HG03095 (cell line): ENCODE measurements at regions not wholly inside any gene's neighbourhood (a gene's known extent, or its start where the extent isn't known, plus 50 kb on each side); places are given as distances from the start of the nearest gene placed in this dataset.

ENCODE experiments used
- ATAC-seq: cut with Tn5 transposase; IDR thresholded peaks from one replicate; pipeline ENCODE4 v1.9.1; 2021; ENCODE audit warnings: moderate library complexity; ENCODE audit not compliant: unreplicated experiment

DNA sequence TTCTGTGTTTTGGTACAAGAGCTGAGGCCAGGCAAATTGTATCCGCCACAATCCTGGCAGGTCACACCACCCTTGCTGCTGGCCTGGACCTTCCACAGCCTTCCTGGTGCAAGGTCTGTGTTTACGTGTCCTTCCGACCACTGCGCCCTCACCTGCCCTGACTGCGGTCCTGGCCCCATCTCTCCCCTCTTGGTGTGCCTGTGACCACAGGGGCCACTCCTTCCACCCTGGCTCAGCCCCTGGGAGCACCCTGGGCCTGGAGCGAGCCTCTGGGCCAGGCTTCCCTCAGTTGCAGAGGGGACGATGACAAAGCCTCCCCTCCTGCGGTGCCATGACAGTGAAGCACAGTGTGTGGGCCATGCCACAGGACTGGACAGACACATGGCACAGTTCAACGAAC, 104.5 kb downstream of the PLXNA1 start:
- no peak for ATAC-seq

- no peak for ATAC-seq
Measured at GRCh38 chr3:127088511-127089351, 104.2 kb upstream of the PRR23E start.

DNA sequence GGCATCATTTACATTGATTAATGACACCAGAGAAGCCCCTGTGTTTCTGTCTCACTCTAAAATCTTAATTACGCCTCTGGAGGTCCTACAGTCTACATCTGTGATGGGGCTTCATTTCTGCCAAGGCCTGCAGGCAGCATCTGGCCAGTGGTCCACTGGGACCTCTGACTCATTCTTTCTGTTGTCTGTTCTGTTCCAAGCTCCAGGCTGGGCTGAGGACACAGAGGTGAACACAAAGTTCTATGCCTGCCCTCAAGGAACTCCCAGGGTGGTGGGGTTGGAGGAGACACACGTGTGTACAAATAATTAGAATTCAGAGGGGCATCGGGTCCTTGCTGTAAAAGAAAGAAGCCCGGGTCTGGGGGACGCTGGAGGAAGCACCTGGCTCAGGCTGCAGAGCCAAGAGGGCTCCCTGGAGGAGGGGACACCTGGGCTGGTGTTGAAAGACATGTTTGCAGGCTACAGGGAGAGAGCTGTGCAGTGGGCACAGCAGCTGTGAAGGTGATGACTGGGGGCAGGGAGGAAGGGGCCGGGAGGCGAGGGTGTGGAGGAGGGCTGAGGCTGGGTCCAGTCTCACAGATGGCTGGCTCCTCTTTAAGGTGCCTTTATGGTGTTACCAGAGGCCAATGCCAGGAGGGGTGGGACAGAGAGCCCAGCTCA, 103.3 kb upstream of the PRR23E start:
- ATAC-seq, result no peak

DNA sequence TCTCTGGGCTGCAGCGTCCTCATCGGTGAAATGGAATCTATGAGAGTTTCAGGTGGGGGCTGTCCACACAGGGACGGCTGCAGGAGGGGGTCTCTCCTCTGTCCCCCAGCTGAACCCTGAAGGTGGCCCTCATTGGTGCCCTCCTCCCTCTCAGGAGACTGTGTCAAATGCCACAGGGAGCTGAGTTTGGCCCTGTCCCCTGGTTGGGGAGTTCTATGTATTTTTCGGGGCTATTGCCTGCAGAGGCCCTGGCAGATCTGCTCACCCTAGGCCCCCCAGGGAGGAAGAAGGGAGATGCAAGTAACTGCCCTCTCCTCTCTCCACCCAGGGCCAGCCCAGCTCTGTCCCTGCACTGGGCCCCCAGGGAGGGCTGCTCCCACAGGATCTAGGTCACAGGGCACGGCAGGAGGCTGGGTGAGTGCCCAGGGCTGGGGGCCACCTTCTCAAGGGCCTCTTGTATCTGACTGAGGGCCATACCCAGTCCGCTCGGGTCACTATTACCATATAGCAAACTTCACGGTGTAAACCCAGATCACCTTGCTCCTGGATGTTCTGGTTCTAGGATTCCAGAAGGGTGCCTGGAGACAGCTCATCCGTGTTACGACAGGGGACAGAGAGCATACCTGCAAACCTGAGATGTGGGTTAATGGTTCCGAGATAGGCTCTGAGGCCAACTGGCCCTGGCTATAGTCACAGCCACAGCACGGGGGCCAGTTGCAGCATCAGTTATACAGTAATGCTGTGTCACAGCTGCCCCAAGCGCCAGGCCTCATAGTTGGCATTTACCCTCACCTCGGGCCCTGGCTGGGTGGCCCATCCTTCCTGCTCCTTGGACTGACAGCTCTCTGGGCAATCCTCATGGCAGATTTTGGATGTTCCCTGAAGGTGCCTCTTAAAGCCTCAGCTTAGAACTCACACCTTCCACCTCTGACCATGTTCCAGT, 102.4 kb upstream of the PRR23E start:
- no peak for ATAC-seq

- ATAC-seq, result no peak
Measured at GRCh38 chr3:127091376-127091775, 101.6 kb upstream of the PRR23E start.

GRCh38 chr3:127092368-127092767, 100.6 kb upstream of the PRR23E start:
- no peak for ATAC-seq

DNA sequence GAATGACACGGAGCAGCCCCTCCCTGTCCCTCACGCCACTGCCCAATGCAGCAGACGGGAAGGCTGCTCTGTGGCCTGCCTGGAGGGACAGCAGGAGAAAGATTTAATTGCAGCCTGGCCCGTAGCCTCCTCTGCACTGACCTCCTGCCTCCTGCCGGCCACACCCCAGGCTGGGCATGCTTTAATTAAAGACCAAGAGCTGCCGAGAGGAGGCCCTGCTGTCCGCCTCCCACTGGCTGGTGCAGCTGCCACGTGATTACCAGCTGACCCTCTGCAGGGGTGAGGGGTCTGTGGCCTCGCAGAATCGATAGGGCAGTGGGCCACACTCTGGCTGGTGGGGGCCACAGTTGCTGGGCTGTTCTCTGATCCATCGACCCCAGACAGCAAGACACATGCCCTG, 100.2 kb upstream of the PRR23E start:
- no peak for ATAC-seq

- no peak for ATAC-seq
Measured at GRCh38 chr3:127093312-127093711, 99.6 kb upstream of the PRR23E start.

GRCh38 chr3:127095774-127096173, 97.2 kb upstream of the PRR23E start:
- ATAC-seq, result no peak

DNA sequence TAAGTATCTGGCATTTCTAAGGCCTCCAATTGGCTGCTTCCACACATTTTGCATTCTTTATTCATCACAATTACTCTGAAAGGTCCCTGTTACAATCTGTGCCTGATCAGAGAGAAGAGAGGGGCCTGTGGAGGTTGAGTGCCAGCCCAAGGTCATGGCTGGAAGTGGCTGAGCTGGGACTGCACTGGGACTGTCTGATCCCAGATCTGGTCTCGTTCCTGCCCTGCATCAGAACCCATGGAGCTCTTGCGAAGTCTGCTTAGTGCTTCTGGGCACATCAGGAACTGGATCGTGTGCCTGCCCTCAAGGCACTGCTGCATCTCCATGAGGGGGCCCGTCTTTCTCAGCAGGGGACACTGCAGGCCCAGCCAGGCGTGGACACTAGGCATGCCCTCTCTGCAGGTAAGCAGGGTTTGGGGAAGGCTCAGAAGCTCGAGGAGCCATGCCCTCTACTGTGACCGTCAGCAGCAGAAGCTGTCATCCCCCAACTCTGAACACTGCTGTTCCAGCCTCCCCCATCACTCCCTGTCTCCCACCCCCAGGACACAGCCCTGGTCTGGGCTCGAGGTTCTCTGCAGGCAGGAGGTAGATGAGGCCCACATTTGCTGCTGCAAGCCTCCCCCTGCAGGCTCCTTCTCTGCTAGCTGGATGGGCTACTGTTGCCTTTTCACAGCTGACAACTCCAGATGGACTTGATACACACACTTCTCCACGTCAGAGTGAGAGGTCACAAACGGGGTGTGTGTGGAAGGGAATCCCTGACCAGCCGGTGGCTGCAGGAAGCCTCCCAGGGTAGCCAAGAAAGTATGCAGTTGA, 96.5 kb upstream of the PRR23E start:
- ATAC-seq, result no peak

- ATAC-seq, result no peak
Measured at GRCh38 chr3:127097072-127097405, 95.9 kb upstream of the PRR23E start.

GRCh38 chr3:127097481-127097880, 95.5 kb upstream of the PRR23E start:
- no peak for ATAC-seq

DNA sequence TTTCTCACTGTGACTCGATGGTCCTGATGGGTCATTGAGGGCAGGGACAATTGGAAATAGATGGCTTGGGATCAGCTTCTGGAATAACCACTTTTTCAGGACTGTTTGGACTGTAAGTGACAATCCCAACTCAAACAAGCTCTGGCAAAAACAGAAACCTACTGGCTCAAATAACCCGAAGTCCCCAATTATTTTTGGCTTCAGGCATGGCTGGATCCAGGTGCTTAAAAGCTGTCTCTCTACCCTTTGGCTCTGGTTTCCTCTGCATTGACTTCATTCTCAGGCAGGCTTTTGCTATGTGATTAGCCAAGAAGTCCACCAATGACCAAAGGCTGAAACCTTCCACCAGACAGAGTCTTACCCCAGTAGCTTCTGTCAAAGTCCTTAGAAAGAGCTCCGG, 92.9 kb upstream of the PRR23E start:
- ATAC-seq, result no peak

DNA sequence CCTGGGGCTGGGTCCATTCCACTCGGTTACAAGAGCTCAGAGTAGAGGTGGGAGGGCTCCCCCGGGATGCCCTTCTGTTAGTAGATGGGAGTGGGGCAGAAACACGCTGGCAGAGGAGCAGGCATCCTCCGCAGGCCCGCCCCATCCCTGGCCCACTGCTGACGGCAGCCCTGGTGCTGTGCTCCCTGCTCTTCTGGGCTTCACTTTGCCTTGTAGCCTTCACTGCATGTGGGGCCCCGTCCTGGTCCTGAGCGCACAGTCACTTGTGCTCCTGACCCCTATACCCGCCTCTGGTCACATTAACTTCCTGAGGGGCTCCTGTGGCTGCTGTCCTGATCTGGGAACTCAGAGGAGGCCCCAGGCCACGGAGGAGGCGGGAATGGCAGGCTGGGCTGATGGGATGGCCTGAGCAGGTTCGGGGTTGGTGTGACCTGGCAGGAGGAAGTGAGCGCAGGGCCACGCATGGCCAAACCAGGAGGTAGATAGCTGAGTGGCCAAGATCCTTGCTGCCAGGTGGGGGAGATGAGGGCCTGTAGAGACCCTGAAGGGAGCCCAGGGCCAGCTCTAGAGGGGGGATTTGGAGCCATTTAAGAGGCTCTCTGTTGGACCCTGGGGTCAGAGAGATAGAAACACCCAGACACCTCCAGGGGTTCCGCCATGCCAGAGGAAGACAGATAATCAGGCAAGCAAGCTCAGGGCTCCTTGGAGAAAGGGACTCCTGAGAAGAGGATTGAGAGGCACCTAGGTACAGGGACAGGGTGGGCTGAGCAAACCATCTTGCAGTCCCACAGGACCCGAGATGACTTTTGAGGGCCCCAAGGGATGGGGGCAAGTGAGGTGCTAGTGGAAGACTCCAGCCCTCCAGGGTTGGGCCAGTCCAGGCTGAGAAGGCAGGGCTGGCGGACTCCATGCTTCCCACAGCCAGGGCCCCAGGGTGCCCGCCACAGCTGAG, 92.2 kb upstream of the PRR23E start:
- ATAC-seq, result no peak

DNA sequence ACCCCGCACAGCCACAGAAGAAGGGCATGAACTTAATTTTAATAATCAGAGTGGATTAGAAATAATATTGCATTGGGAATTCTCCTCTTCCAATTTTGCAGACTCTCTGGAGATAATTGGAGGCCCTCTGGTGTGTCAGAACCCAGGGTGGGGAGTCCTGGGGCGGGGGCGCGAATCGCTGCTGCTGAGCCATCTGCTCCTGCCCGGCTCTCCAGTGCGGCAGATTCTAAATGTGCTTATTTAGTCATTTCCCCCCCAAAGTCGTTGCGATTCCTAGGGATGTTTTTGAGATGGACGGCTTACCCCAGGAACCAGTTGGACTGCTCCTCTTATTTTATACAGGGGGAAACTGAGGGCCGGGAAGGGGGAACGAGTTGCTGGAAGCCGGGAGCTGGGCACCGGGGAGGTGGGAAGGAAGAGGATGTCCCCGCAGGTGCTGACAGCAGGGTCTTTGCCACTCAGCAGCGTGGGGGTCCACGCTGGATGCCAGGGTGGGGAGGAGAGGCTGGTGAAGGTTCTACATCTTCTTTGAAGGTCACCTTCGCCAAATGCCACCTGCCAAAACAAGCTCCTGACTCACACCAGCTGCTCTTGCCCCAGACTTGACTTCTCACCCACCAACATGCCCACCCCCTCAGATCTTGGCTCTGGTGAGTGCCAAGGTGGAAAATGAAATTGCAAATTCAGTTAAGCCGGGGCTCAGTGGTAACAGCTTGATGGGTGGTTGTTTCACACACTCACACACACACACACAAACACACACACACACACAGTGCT, 91.3 kb upstream of the PRR23E start:
- ATAC-seq, result no peak

GRCh38 chr3:127102188-127102520, 90.8 kb upstream of the PRR23E start:
- ATAC-seq, result no peak

GRCh38 chr3:127102587-127102986, 90.3 kb upstream of the PRR23E start:
- ATAC-seq, result no peak

GRCh38 chr3:127103080-127103479, 89.9 kb upstream of the PRR23E start:
- ATAC-seq, result no peak

- no peak for ATAC-seq
Measured at GRCh38 chr3:127104586-127104985, 88.3 kb upstream of the PRR23E start.
